HepG2 (cell line): ENCODE measurements at regions not wholly inside any gene's neighbourhood (a gene's known extent, or its start where the extent isn't known, plus 50 kb on each side); places are given as distances from the start of the nearest gene placed in this dataset.

Experiments used
- ATAC-seq: fragments of 200-7000 bp; cut with Tn5 transposase; 3 replicates; pipeline ENCODE4 v1.9.1; 2020; ENCODE audit warnings: mild to moderate bottlenecking, moderate library complexity
- BruUV-seq: library from RNA; stranded (reverse); fragments of 400-500 nt; replicated peaks from 2 replicates; lab custom pipeline; 2021; lab: Mats Ljungman, UMichigan
- CTCF ChIA-PET: fragments of 300-600 bp; formaldehyde crosslinking; extraction: SDS; loops from one replicate; lab custom pipeline; 2021; ENCODE audit warnings: low total read pairs, inconsistent platforms, low intra/inter-chr PET ratio; lab: Yijun Ruan, JAX
- POLR2A ChIA-PET: fragments of 350-600 bp; sonication (Branson Sonifier 250); formaldehyde crosslinking; loops from one replicate; lab custom pipeline; 2020; ENCODE audit warnings: antibody characterized with exemption, inconsistent platforms; lab: Yijun Ruan, JAX
- DNase-seq: peaks from one replicate; pipeline ENCODE4 v3.0.0-alpha.2; 2015; ENCODE audit warnings: low spot score
- FAIRE-seq: peaks from 3 replicates; lab custom pipeline; 2011; peaks lifted over from hg19 to GRCh38; lab: Jason Lieb, UNC
- H2AFZ ChIP-seq: one replicate; pipeline ENCODE4 v1.6.1; 2011; ENCODE audit warnings: low read length, inconsistent platforms
- H3K27ac ChIP-seq: fragments of 300-600 bp; 3 replicates; pipeline ENCODE4 v1.8.0; 2011; ENCODE audit warnings: mixed run types, mild to moderate bottlenecking, mixed read lengths, low read length, inconsistent platforms; ENCODE audit not compliant: insufficient read depth; ENCODE audit errors: extremely low read length
- H3K27me3 ChIP-seq, 2 experiments: fragments of 200-600 bp in 1 of 2; 2 replicates in 1 of 2; 3 replicates in 1 of 2; pipeline versions ENCODE4 v1.6.0 to v1.8.0; 2011; ENCODE audit warnings: low read length in 2 of 2, mild to moderate bottlenecking in 2 of 2, moderate library complexity in 2 of 2, inconsistent platforms in 1 of 2; ENCODE audit not compliant: insufficient read depth in 2 of 2, control insufficient read depth in 1 of 2
- H3K36me3 ChIP-seq, 2 experiments: fragments of 200-600 bp in 1 of 2; replicated peaks in 1 of 2; 2 replicates in 1 of 2; 3 replicates in 1 of 2; pipeline versions ENCODE4 v1.5.1 to v1.8.0; 2011; ENCODE audit warnings: low read length in 2 of 2, inconsistent platforms in 1 of 2; ENCODE audit not compliant: insufficient read depth in 2 of 2, control insufficient read depth in 1 of 2
- H3K4me1 ChIP-seq: 2 replicates; pipeline ENCODE4 v1.5.1; 2012; ENCODE audit warnings: low read length, inconsistent platforms; ENCODE audit not compliant: insufficient read depth
- H3K4me2 ChIP-seq: 2 replicates; pipeline ENCODE4 v1.6.0; 2011; ENCODE audit warnings: low read depth, low read length, inconsistent platforms
- H3K4me3 ChIP-seq, 3 experiments: fragments of 200-600 bp in 1 of 3; sonication (generic), shearing (Covaris generic) in 1 of 3; replicated peaks in 1 of 3; 2 replicates each; pipeline ENCODE4 v1.5.1; 2011 to 2016; ENCODE audit warnings: low read length in 3 of 3, inconsistent platforms in 2 of 3, low read depth in 2 of 3, mild to moderate bottlenecking in 2 of 3, control low read depth in 1 of 3, mixed read lengths in 1 of 3; ENCODE audit not compliant: insufficient read depth in 1 of 3
- H3K79me2 ChIP-seq: one replicate; pipeline ENCODE4 v1.6.1; 2011; ENCODE audit warnings: low read length, inconsistent platforms; ENCODE audit not compliant: insufficient read depth
- H3K9ac ChIP-seq: 2 replicates; pipeline ENCODE4 v1.6.0; 2011; ENCODE audit warnings: mild to moderate bottlenecking, low read depth, low read length, inconsistent platforms; ENCODE audit not compliant: insufficient read depth
- H3K9me3 ChIP-seq: 2 replicates; pipeline ENCODE4 v1.5.1; 2012; ENCODE audit warnings: mild to moderate bottlenecking, low read length
- H4K20me1 ChIP-seq: 2 replicates; pipeline ENCODE4 v1.6.0; 2011; ENCODE audit warnings: inconsistent platforms, mild to moderate bottlenecking, low read length, moderate library complexity; ENCODE audit not compliant: insufficient read depth
- ATF7-NPFF ChIP-seq: sonication (generic); formaldehyde crosslinking; IDR thresholded peaks from 2 replicates; pipeline ENCODE4 v1.8.1; 2023; ENCODE audit warnings: mild to moderate bottlenecking, low read depth, missing genetic modification reagents, moderate library complexity
- CAMTA2 ChIP-seq: sonication (generic); formaldehyde crosslinking; IDR thresholded peaks from 2 replicates; pipeline ENCODE4 v1.4.0; 2020; ENCODE audit warnings: mild to moderate bottlenecking, missing genetic modification reagents, borderline replicate concordance
- CREM ChIP-seq, 2 experiments: sonication (generic) in 1 of 2; formaldehyde crosslinking in 1 of 2; IDR thresholded peaks; 2 replicates each; pipeline versions ENCODE4 v1.4.0 to v1.6.1; 2016 to 2020; ENCODE audit warnings: antibody characterized with exemption in 1 of 2, mild to moderate bottlenecking in 1 of 2, missing genetic modification reagents in 1 of 2
- KAT2B ChIP-seq: fragments of 150-350 bp; IDR thresholded peaks from 2 replicates; pipeline ENCODE4 v1.6.1; 2014; ENCODE audit warnings: low read depth, low read length, borderline replicate concordance
- KLF16 ChIP-seq, 2 experiments: sonication (generic) in 1 of 2; formaldehyde crosslinking in 1 of 2; IDR thresholded peaks; 2 replicates each; pipeline versions ENCODE4 v1.6.1 to v1.8.0; 2016 to 2023; ENCODE audit warnings: missing genetic modification reagents in 2 of 2, missing compliant biosample characterization in 1 of 2
- LCORL ChIP-seq, 2 experiments: fragments of 450-650 bp in 1 of 2; sonication (generic) in 1 of 2; formaldehyde crosslinking in 1 of 2; IDR thresholded peaks; 2 replicates each; pipeline versions ENCODE4 v1.5.0 to v1.6.1; 2017 to 2020; ENCODE audit warnings: antibody characterized with exemption in 1 of 2, missing genetic modification reagents in 1 of 2
- NFKB2 ChIP-seq: sonication (generic); formaldehyde crosslinking; IDR thresholded peaks from 2 replicates; pipeline ENCODE4 v1.4.0; 2020; ENCODE audit warnings: missing genetic modification reagents, borderline replicate concordance
- NFYC ChIP-seq: IDR thresholded peaks from 2 replicates; pipeline ENCODE4 v1.6.1; 2016; ENCODE audit warnings: missing genetic modification reagents, missing compliant biosample characterization
- NONO ChIP-seq, 2 experiments: fragments of 450-650 bp in 1 of 2; sonication (generic) in 1 of 2; formaldehyde crosslinking in 1 of 2; IDR thresholded peaks in 1 of 2; conservative IDR thresholded peaks in 1 of 2; 2 replicates each; pipeline versions ENCODE4 v1.6.1 to v1.8.0; 2017 to 2022; ENCODE audit warnings: mild to moderate bottlenecking in 1 of 2, missing genetic modification reagents in 1 of 2, moderate library complexity in 1 of 2
- TCF7 ChIP-seq: sonication (generic); IDR thresholded peaks from 2 replicates; pipeline ENCODE4 v1.6.1; 2016; ENCODE audit warnings: antibody characterized with exemption, low read depth
- ZNF101 ChIP-seq: sonication (generic); formaldehyde crosslinking; IDR thresholded peaks from 2 replicates; pipeline ENCODE4 v1.4.0; 2020; ENCODE audit warnings: mild to moderate bottlenecking, low read depth, missing genetic modification reagents, borderline replicate concordance
- ZNF138 ChIP-seq: sonication (generic); formaldehyde crosslinking; IDR thresholded peaks from 2 replicates; pipeline ENCODE4 v1.5.0; 2020; ENCODE audit warnings: mild to moderate bottlenecking, low read depth, missing genetic modification reagents
- ZNF20 ChIP-seq: sonication (generic); formaldehyde crosslinking; IDR thresholded peaks from 2 replicates; pipeline ENCODE4 v1.4.0; 2020; ENCODE audit warnings: mild to moderate bottlenecking, moderate library complexity, missing genetic modification reagents
- ZNF205 ChIP-seq: IDR thresholded peaks from 2 replicates; pipeline ENCODE4 v1.6.1; 2018; ENCODE audit warnings: missing biosample characterization, missing genetic modification reagents
- ZNF746 ChIP-seq: sonication (generic); formaldehyde crosslinking; IDR thresholded peaks from 2 replicates; pipeline ENCODE4 v1.8.0; 2022; ENCODE audit warnings: mild to moderate bottlenecking, missing genetic modification reagents
- ZSCAN30 ChIP-seq: sonication (generic); formaldehyde crosslinking; IDR thresholded peaks from 2 replicates; pipeline ENCODE4 v1.5.0; 2020; ENCODE audit warnings: mild to moderate bottlenecking, missing genetic modification reagents
- WGBS: methylation state at CpG from one replicate; pipeline ENCODE4 v1.1.6; 2017; ENCODE audit warnings: low lambda C conversion rate; 5-methylcytosine and 5-hydroxymethylcytosine counted together
- in situ Hi-C: cut with HindIII; loops from 2 replicates; pipeline ENCODE4 v1.10.0; 2017; ENCODE audit warnings: low pct_unique_long_range_greater_than_20kb; ENCODE audit not compliant: extremely low pct_ligation_motif_present
- intact Hi-C: fragments of 100-400 bp; cut with micrococcal nuclease; formaldehyde crosslinking; loops from one replicate; pipeline ENCODE4 v1.10.0; 2022; ENCODE audit not compliant: unreplicated experiment
- TF ChIP-seq, protein P1 (sequence below): sonication (generic); formaldehyde crosslinking; conservative IDR thresholded peaks from 2 replicates; pipeline ENCODE4 v1.8.0; 2022; ENCODE audit warnings: low read depth, missing genetic modification reagents

DNA sequence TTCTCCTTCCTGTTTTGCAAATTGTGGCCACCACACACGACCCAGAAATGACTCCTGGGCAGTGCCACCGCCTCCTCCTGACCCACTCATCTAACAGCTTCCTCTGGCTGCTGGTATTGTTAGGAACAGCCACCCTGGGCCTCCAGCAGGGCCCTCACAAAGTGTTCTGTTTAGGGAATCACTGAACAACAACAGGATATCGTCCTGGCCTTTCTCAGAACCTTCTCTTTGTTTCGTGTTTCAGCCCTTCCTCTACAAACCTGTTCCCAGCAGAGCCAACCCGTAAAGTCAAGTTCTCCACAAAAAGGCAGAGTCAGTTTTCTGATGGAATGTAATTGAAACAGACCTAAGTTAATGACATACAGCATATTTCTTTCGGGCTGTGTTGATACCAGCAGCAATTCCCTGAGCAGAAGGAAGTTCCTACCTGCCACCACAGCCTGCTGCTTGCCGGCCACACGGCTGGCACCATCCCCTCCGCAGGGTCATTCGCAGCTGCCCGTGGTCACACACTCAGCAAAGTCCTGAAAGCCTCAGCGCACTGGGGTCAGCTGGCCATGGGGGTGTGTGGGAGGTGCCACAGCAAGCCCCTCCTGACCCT lies 91.7 kb upstream of the PITRM1 start (continued):
- TF ChIP-seq ZNF20 (CRISPR knock-in tag) = no peak
- TF ChIP-seq ZNF746 (CRISPR knock-in tag) = no peak
- TF ChIP-seq ZNF101 (CRISPR knock-in tag) = no peak
- TF ChIP-seq ZNF205 (CRISPR knock-in tag) = no peak
- no peak for TF ChIP-seq CREM (IDR thresholded peaks at IDR 0.05)
- no peak for TF ChIP-seq CREM (CRISPR knock-in tag; IDR thresholded peaks at IDR 0.05)
- TF ChIP-seq NFKB2 (CRISPR knock-in tag) = no peak
- TF ChIP-seq, protein P1, sequence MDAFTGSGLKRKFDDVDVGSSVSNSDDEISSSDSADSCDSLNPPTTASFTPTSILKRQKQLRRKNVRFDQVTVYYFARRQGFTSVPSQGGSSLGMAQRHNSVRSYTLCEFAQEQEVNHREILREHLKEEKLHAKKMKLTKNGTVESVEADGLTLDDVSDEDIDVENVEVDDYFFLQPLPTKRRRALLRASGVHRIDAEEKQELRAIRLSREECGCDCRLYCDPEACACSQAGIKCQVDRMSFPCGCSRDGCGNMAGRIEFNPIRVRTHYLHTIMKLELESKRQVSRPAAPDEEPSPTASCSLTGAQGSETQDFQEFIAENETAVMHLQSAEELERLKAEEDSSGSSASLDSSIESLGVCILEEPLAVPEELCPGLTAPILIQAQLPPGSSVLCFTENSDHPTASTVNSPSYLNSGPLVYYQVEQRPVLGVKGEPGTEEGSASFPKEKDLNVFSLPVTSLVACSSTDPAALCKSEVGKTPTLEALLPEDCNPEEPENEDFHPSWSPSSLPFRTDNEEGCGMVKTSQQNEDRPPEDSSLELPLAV (CRISPR knock-in tag) = no peak
- no peak for TF ChIP-seq ZNF138
- no peak for TF ChIP-seq LCORL (IDR thresholded peaks at IDR 0.05)
- TF ChIP-seq LCORL (CRISPR knock-in tag; IDR thresholded peaks at IDR 0.05) = no peak
- TF ChIP-seq KAT2B = no peak
- no peak for TF ChIP-seq ATF7-NPFF (CRISPR knock-in tag)
- TF ChIP-seq, all 625 proteins: peak for 0

- CTCF ChIA-PET = no interaction called here
These were observed 91.2 kb upstream of the PITRM1 start for GRCh38 chr10:3263747-3264146.

More at GRCh38 chr10:3263747-3264146, 91.2 kb upstream of the PITRM1 start:
- WGBS = 8% methylated on average over 7 of the region's 12 CpGs
- FAIRE-seq (no peak), DNase-seq (no peak), ATAC-seq (0 out of 3 replicates have a peak, but pooled peaks have one; percentile 34)
- Histone ChIP-seq H3K4me1 (no peaks in the 10 kb centered on the region), H3K4me2 (no peak overlapping the region), H3K27me3 (peaks cover 1 to 61% of the 10 kb centered on the region in 2 experiments; a peak in 4 of 5 replicates), H3K79me2 (no peaks in the 10 kb centered on the region), H2AFZ (no peak overlapping the region), H3K9ac (no peak overlapping the region), H3K36me3 (no peaks in the 10 kb centered on the region), H4K20me1 (no peaks in the 10 kb centered on the region), H3K4me3 (no peak overlapping the region), H3K9me3 (no peaks in the 10 kb centered on the region), H3K27ac (no peak overlapping the region)
- TF ChIP-seq ZSCAN30 (no peak), TCF7 (no peak), NFYC (CRISPR knock-in tag) (no peak), NONO (IDR thresholded peaks at IDR 0.05) (no peak), NONO (CRISPR knock-in tag; conservative IDR thresholded peaks at IDR 0.05) (no peak), KLF16 (CRISPR knock-in tag; IDR thresholded peaks at IDR 0.05) (no peak), CAMTA2 (CRISPR knock-in tag) (no peak)
- intact Hi-C loops = no loop called here
- no TSS peak for BruUV-seq
- in situ Hi-C loops = no loop called here
- POLR2A ChIA-PET = no interaction called here
